IPS-15b (cell line): ENCODE measurements at regions not wholly inside any gene's neighbourhood (a gene's known extent, or its start where the extent isn't known, plus 50 kb on each side); places are given as distances from the start of the nearest gene placed in this dataset.

Source experiments
- H3K27me3 ChIP-seq: one replicate; pipeline ENCODE4 v1.6.1; 2013; ENCODE audit warnings: low read length; ENCODE audit not compliant: control insufficient read depth, insufficient read depth
- H3K36me3 ChIP-seq: one replicate; pipeline ENCODE4 v1.6.1; 2013; ENCODE audit warnings: low read length; ENCODE audit not compliant: control insufficient read depth, insufficient read depth
- H3K4me1 ChIP-seq: one replicate; pipeline ENCODE4 v1.6.1; 2013; ENCODE audit warnings: mild to moderate bottlenecking, low read length; ENCODE audit not compliant: control insufficient read depth, insufficient read depth
- H3K4me3 ChIP-seq: one replicate; pipeline ENCODE4 v1.5.1; 2013; ENCODE audit warnings: low read depth, low read length
- H3K9ac ChIP-seq: one replicate; pipeline ENCODE4 v1.6.1; 2013; ENCODE audit warnings: low read depth, mild to moderate bottlenecking, low read length
- H3K9me3 ChIP-seq: one replicate; pipeline ENCODE4 v1.6.1; 2013; ENCODE audit warnings: mild to moderate bottlenecking, low read length; ENCODE audit not compliant: control insufficient read depth, insufficient read depth

DNA sequence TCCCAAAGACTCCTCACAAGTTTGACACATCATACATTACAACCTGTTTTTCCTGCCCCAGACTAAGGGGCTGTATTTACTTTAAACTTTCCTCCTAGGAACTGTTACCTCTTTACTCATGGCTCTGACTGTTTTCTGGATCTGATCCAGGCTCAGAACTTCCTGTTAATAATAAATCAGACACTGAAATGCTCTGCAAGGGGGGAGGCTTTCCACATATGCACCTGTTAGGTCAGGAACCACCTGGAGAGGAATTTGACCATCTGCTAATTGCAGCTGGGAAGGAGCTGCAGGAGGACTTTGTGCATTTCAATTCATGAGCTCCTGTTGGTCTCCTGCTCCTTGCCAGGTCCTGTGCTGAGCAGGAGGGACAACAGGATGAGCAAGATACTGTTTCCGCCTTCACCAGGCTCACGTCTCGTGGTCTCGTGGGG lies 476.9 kb upstream of the CDH5 start:
- Histone ChIP-seq H3K36me3 (no peaks in the 10 kb centered on the region), H3K9me3 (no peaks in the 10 kb centered on the region), H3K4me3 (no peak overlapping the region), H3K27me3 (no peaks in the 10 kb centered on the region), H3K4me1 (no peaks in the 10 kb centered on the region), H3K9ac (no peak overlapping the region)

DNA sequence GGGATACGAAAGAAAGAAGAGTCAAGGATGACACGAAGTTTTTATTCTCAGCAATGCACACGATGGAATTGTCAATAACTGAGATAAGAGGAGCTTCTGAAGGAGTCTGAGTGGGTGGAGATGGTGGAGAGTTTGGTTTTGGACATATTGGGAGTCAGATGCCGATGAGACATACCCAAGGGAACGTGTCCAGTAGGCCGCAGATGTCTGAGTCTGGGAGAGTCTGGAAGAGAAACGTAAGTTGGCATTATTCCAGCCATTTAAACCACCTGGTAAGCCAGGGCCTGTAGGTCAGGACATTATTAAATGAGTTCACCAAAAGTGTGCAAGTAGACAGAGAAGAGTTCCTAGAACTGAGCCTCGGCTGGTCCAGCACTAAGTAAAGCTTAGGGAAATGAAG lies 478.3 kb upstream of the CDH5 start:
- no peaks in the 10 kb centered on the region for H3K36me3 ChIP-seq
- H3K4me1 ChIP-seq: no peaks in the 10 kb centered on the region
- no peaks in the 10 kb centered on the region for H3K27me3 ChIP-seq
- no peaks in the 10 kb centered on the region for H3K9me3 ChIP-seq
- H3K4me3 ChIP-seq: no peak overlapping the region
- no peak overlapping the region for H3K9ac ChIP-seq

DNA sequence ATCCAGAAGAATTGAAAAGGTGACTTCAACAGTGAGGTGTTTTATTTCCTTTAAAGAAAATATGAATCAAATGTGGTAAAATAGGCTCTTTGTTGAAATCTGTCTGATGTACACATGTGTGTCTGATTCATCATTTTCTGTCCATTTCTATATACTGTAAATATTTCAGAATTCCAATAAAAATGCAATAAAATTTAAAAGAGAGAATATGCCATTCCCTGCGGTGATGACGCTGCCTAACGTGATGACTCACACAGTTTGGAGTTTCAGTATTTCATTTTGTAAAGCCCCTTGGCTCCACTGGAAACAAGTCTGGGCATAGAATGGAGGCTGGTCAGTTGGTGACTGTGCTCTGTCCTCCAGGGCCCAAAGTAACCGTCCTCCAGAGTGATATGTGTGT lies 482.5 kb upstream of the CDH5 start:
- Histone ChIP-seq H3K4me1 (no peaks in the 10 kb centered on the region), H3K36me3 (no peaks in the 10 kb centered on the region)

GRCh38 chr16:65878347-65878746 lies 488.1 kb upstream of the CDH5 start:
- H3K4me3 ChIP-seq: no peak overlapping the region
- no peaks in the 10 kb centered on the region for H3K27me3 ChIP-seq
- H3K4me1 ChIP-seq: no peaks in the 10 kb centered on the region
- H3K9ac ChIP-seq: no peak overlapping the region
- H3K36me3 ChIP-seq: no peaks in the 10 kb centered on the region
- H3K9me3 ChIP-seq: no peaks in the 10 kb centered on the region

More for the DNA sequence above, 482.5 kb upstream of the CDH5 start:
- Histone ChIP-seq H3K9ac (no peak overlapping the region), H3K9me3 (no peaks in the 10 kb centered on the region), H3K27me3 (no peaks in the 10 kb centered on the region), H3K4me3 (no peak overlapping the region)

DNA sequence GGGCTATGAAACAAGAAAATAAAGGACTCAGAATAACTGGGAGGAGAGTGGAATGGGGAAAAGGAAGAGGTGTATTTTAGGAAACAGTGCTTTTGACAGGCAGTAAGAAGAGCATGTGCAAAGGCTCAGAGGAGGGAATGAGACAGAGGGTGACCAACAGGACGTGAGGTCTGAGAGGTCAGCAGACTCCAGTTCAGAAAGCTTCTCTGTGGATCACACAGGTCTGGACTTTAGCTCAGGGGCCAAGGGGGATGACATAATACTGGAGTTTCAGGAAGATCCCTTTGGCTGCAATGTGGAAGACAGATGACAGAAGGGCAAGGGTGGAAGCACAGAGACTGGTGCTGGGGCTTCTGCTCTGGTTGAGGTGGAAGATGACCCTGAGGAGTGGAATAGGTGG lies 489.9 kb upstream of the CDH5 start:
- Histone ChIP-seq H3K9me3 (no peaks in the 10 kb centered on the region), H3K9ac (no peak overlapping the region), H3K27me3 (no peaks in the 10 kb centered on the region), H3K4me3 (no peak overlapping the region), H3K36me3 (no peaks in the 10 kb centered on the region), H3K4me1 (no peaks in the 10 kb centered on the region)

DNA sequence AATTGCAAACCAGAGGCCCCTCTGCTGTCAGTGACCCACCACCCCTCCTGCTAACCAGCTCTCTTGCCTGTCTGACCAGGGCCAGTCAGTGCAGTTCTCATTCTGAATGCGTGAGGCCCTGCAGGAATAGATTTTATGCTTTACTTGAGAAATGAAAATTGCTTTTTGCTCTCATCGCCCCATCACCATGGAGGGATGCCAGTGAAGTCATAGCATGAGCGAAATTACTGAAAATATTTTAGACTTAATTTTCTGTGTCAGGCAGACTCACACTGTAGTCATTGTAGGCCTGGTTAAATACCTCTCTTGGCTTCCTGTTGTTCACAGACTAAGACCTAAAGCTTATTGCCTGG lies 490.5 kb upstream of the CDH5 start:
- H3K4me3 ChIP-seq: no peak overlapping the region
- no peaks in the 10 kb centered on the region for H3K4me1 ChIP-seq
- H3K27me3 ChIP-seq: no peaks in the 10 kb centered on the region
- H3K9ac ChIP-seq: no peak overlapping the region
- no peaks in the 10 kb centered on the region for H3K36me3 ChIP-seq
- no peaks in the 10 kb centered on the region for H3K9me3 ChIP-seq

DNA sequence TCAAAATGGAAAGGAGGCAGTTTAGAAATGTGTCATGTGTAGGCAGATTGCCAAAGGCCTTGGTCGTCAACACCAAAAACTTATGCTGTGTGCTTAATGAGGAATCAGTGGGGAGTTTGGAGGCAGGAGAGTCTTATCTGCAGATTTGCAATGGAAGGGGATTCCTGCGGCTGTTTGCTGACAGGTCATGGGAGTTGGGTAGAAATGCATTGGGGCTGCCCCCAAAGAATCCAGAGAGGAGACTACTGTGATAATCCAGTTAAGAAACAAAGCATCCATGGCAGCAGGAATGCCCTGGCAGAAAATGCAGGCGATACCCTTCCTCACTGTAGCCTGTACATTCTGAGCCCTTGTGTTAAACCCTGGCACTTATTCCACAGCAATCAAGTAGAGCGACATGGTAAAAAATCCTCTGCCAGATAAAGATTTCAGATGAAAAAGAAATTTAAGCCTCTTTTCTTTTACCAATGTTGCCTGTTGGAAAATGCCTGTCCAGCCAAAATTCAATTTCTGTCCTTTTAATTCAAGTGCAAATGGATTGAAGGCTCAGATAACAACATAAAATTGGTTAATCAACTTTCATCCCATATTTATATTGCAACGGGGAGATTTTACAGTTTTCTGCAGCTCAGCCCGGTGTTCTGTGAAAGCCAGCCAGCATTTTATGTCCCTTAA lies 491.0 kb upstream of the CDH5 start:
- no peaks in the 10 kb centered on the region for H3K27me3 ChIP-seq
- H3K36me3 ChIP-seq: no peaks in the 10 kb centered on the region
- no peak overlapping the region for H3K4me3 ChIP-seq
- H3K9ac ChIP-seq: no peak overlapping the region
- H3K4me1 ChIP-seq: no peaks in the 10 kb centered on the region
- no peaks in the 10 kb centered on the region for H3K9me3 ChIP-seq

DNA sequence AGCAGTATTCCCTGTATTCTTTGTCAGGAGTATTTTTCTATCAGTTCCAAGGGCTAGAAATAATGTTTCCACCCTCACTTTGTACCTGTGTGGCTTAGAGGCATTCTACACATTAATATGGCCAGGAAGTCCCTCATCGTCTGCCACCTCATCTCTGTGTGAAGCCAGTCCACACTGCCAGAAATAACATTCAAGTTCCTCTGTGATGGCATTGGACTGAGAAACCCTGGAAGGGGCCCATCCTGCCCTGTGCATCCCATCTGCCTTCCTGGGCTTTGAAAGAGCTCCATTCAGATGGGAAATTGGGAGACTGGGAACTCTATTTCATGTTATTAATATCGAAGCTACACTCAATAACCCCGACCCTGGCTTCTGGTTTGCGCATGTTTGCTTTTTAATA lies 497.2 kb upstream of the CDH5 start:
- H3K4me3 ChIP-seq: no peak overlapping the region
- H3K4me1 ChIP-seq: no peaks in the 10 kb centered on the region
- no peak overlapping the region for H3K9ac ChIP-seq
- H3K36me3 ChIP-seq: no peaks in the 10 kb centered on the region
- no peaks in the 10 kb centered on the region for H3K27me3 ChIP-seq
- H3K9me3 ChIP-seq: peaks cover 5% of the 10 kb centered on the region

DNA sequence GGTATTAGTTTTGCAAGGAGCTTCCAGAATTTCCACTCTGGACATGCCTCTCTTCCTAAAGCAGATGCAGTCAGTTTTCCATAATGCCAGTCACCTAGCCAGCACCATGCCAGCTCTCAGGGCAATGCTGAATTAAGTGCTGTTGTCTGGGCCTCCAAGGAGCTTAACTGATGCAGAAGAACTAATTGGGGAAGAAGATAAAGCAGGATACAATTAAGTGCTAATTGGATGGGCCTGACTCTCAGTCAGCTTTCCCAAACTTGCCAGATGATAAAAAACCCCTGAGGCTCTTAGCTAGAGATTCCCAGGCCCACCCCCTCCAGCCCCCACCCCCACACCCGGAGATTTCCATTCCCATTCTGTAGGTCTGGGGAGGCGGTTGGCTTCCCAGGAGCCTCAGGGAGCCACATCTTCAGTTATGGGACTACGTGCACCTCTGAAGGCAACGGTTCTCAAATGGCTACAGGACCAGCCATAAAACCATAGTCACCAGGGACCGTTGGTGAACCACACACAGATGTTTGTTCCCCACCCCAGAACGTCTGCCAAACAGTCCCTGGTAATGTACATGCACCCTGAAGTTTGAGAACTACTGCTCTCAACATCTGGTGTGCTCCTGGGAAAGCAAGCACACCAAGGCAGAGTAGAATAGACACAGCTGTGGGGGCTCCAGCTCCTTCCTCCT lies 499.1 kb upstream of the CDH5 start:
- Histone ChIP-seq H3K36me3 (no peaks in the 10 kb centered on the region), H3K27me3 (no peaks in the 10 kb centered on the region), H3K9ac (no peak overlapping the region), H3K4me1 (no peaks in the 10 kb centered on the region), H3K4me3 (no peak overlapping the region), H3K9me3 (peaks cover 10% of the 10 kb centered on the region)

- Histone ChIP-seq H3K27me3 (no peaks in the 10 kb centered on the region), H3K4me3 (no peak overlapping the region), H3K9me3 (peaks cover 10% of the 10 kb centered on the region), H3K4me1 (no peaks in the 10 kb centered on the region), H3K36me3 (no peaks in the 10 kb centered on the region), H3K9ac (no peak overlapping the region)
Observed at GRCh38 chr16:65863236-65863635, 503.3 kb upstream of the CDH5 start.

GRCh38 chr16:65861131-65861731 lies 505.3 kb upstream of the CDH5 start:
- Histone ChIP-seq H3K27me3 (no peaks in the 10 kb centered on the region), H3K9me3 (peaks cover 10% of the 10 kb centered on the region), H3K4me3 (no peak overlapping the region), H3K4me1 (no peaks in the 10 kb centered on the region), H3K9ac (no peak overlapping the region), H3K36me3 (no peaks in the 10 kb centered on the region)
